HG03342 (cell line): ENCODE measurements at regions not wholly inside any gene's neighbourhood (a gene's known extent, or its start where the extent isn't known, plus 50 kb on each side); places are given as distances from the start of the nearest gene placed in this dataset.
"Not testable (repeated sequence)": the region's sequence is repeated elsewhere in the genome, so short reads cannot be mapped to it uniquely, and the experiment has no call there.

Source experiments
- ATAC-seq: cut with Tn5 transposase; IDR thresholded peaks from one replicate; pipeline ENCODE4 v1.9.1; 2021; ENCODE audit warnings: mild to moderate bottlenecking, moderate library complexity; ENCODE audit not compliant: unreplicated experiment

GRCh38 chr1:234961456-234962339, 166.9 kb downstream of the TOMM20 start:
- ATAC-seq, result no peak

GRCh38 chr1:234960722-234961455, 167.7 kb downstream of the TOMM20 start:
- no peak for ATAC-seq

- no peak for ATAC-seq
Measured at GRCh38 chr1:234958706-234959657, 169.7 kb downstream of the TOMM20 start.

GRCh38 chr1:234958066-234958705, 170.5 kb downstream of the TOMM20 start:
- ATAC-seq, result no peak

- ATAC-seq, result no peak
Measured at GRCh38 chr1:234957330-234958065, 171.1 kb downstream of the TOMM20 start.

- ATAC-seq, result no peak
Measured at GRCh38 chr1:234956821-234957329, 171.8 kb downstream of the TOMM20 start.

- ATAC-seq, result peak; percentile 41
Measured at GRCh38 chr1:234955107-234955731, 173.4 kb downstream of the TOMM20 start.

- ATAC-seq, result no peak
Measured at GRCh38 chr1:234954613-234955012, 174.0 kb downstream of the TOMM20 start.

GRCh38 chr1:234953655-234954405, 174.8 kb downstream of the TOMM20 start:
- ATAC-seq, result no peak

GRCh38 chr1:234950598-234950997, 178.0 kb downstream of the TOMM20 start:
- ATAC-seq, result no peak

GRCh38 chr1:234949528-234949927, 179.1 kb downstream of the TOMM20 start:
- not testable (repeated sequence) for ATAC-seq

GRCh38 chr1:234944439-234945344, 183.9 kb downstream of the TOMM20 start:
- no peak for ATAC-seq

- no peak for ATAC-seq
Measured at GRCh38 chr1:234943836-234944402, 184.7 kb downstream of the TOMM20 start.

- ATAC-seq, result no peak
Measured at GRCh38 chr1:234942879-234943506, 185.6 kb downstream of the TOMM20 start.

GRCh38 chr1:234942012-234942332, 186.7 kb downstream of the TOMM20 start:
- ATAC-seq, result no peak

GRCh38 chr1:234941321-234942011, 187.2 kb downstream of the TOMM20 start:
- ATAC-seq, result no peak
